ENCODE measurements at regions not wholly inside any gene's neighbourhood (a gene's known extent, or its start where the extent isn't known, plus 50 kb on each side); places are given as distances from the start of the nearest gene placed in this dataset.

- TF ChIP-seq CTCF (conservative IDR thresholded peaks at IDR 0.05 in 1 of 2, IDR thresholded peaks at IDR 0.05 in 1 of 2; ENCODE audit: low read depth in 1 of 2, low read length in 2 of 2) (no peak), EZH2 (IDR thresholded peaks at IDR 0.05; ENCODE audit: low read length, missing control alignments) (no peak)
Measured at GRCh38 chr9:1311462-1312042, 261.4 kb downstream of the DMRT2 start.

Measured in fibroblast of lung (primary cell).